ENCODE measurements at regions not wholly inside any gene's neighbourhood (a gene's known extent, or its start where the extent isn't known, plus 50 kb on each side); places are given as distances from the start of the nearest gene placed in this dataset.
"Not testable (repeated sequence)": the region's sequence is repeated elsewhere in the genome, so short reads cannot be mapped to it uniquely, and the experiment has no call there.

- DNase-seq (ENCODE audit: low spot score) (no peak), FAIRE-seq (no peak)
Measured at GRCh38 chr6:147958683-147959082, 384.0 kb upstream of the SASH1 start.

GRCh38 chr6:147961481-147962141, 381.0 kb upstream of the SASH1 start:
- FAIRE-seq (no peak), DNase-seq (ENCODE audit: low spot score) (no peak)

GRCh38 chr6:147965448-147965847, 377.2 kb upstream of the SASH1 start:
- not testable (repeated sequence) for DNase-seq (ENCODE audit: low spot score); FAIRE-seq

- DNase-seq (ENCODE audit: low spot score) (no peak), FAIRE-seq (no peak)
Measured at GRCh38 chr6:147970970-147971369, 371.7 kb upstream of the SASH1 start.

GRCh38 chr6:147972448-147972847, 370.2 kb upstream of the SASH1 start:
- FAIRE-seq (no peak), DNase-seq (ENCODE audit: low spot score) (no peak)

GRCh38 chr6:147973806-147974205, 368.8 kb upstream of the SASH1 start:
- DNase-seq (ENCODE audit: low spot score): no peak
- no peak for FAIRE-seq

GRCh38 chr6:147974376-147974775, 368.3 kb upstream of the SASH1 start:
- FAIRE-seq (no peak), DNase-seq (ENCODE audit: low spot score) (peak; percentile 42)

GRCh38 chr6:147977851-147978465, 364.7 kb upstream of the SASH1 start:
- FAIRE-seq (no peak), DNase-seq (ENCODE audit: low spot score) (no peak)

- DNase-seq (ENCODE audit: low spot score) (no peak), FAIRE-seq (no peak)
Measured at GRCh38 chr6:147979966-147980365, 362.7 kb upstream of the SASH1 start.

- DNase-seq (ENCODE audit: low spot score): no peak
Measured at GRCh38 chr6:147983581-147984366, 358.9 kb upstream of the SASH1 start.

GRCh38 chr6:147986846-147987245, 355.8 kb upstream of the SASH1 start:
- no peak for FAIRE-seq
- DNase-seq (ENCODE audit: low spot score): no peak

More at GRCh38 chr6:147983581-147984366, 358.9 kb upstream of the SASH1 start:
- no peak for FAIRE-seq

GRCh38 chr6:147990159-147990558, 352.5 kb upstream of the SASH1 start:
- DNase-seq (ENCODE audit: low spot score) (no peak), FAIRE-seq (no peak)

GRCh38 chr6:147991961-147992360, 350.7 kb upstream of the SASH1 start:
- FAIRE-seq (no peak), DNase-seq (ENCODE audit: low spot score) (no peak)

- no peak for DNase-seq (ENCODE audit: low spot score)
- no peak for FAIRE-seq
Measured at GRCh38 chr6:147999001-147999540, 343.6 kb upstream of the SASH1 start.

GRCh38 chr6:148001844-148002642, 340.6 kb upstream of the SASH1 start:
- no peak for FAIRE-seq
- no peak for DNase-seq (ENCODE audit: low spot score)

- no peak for DNase-seq (ENCODE audit: low spot score)
- no peak for FAIRE-seq
Measured at GRCh38 chr6:148004651-148005050, 338.0 kb upstream of the SASH1 start.

- no peak for FAIRE-seq
- no peak for DNase-seq (ENCODE audit: low spot score)
Measured at GRCh38 chr6:148005806-148006205, 336.8 kb upstream of the SASH1 start.

GRCh38 chr6:148010516-148010915, 332.1 kb upstream of the SASH1 start:
- FAIRE-seq; DNase-seq (ENCODE audit: low spot score): not testable (repeated sequence)

- FAIRE-seq (no peak), DNase-seq (ENCODE audit: low spot score) (no peak)
Measured at GRCh38 chr6:148016013-148016412, 326.6 kb upstream of the SASH1 start.

- FAIRE-seq: no peak
Measured at GRCh38 chr6:148021165-148021564, 321.5 kb upstream of the SASH1 start.

GRCh38 chr6:148021699-148022098, 320.9 kb upstream of the SASH1 start:
- FAIRE-seq: no peak
- no peak for DNase-seq (ENCODE audit: low spot score)

More at GRCh38 chr6:148021165-148021564, 321.5 kb upstream of the SASH1 start:
- DNase-seq (ENCODE audit: low spot score): no peak
